ENCODE measurements at regions not wholly inside any gene's neighbourhood (a gene's known extent, or its start where the extent isn't known, plus 50 kb on each side); places are given as distances from the start of the nearest gene placed in this dataset.
"Not testable (repeated sequence)": the region's sequence is repeated elsewhere in the genome, so short reads cannot be mapped to it uniquely, and the experiment has no call there.

GRCh38 chr5:110005907-110006562 lies 316.3 kb downstream of the MAN2A1 start:
- H2AK5ac ChIP-seq (ENCODE audit: low read depth, low read length); H4K91ac ChIP-seq (ENCODE audit: insufficient read depth, low read depth, low read length); H3K4ac ChIP-seq (ENCODE audit: low read depth, low read length); H2BK15ac ChIP-seq (ENCODE audit: low read depth, low read length); H3K4me1 ChIP-seq (ENCODE audit: control insufficient read depth, insufficient read depth, low read length); H3K14ac ChIP-seq (replicated peaks; ENCODE audit: low read depth, low read length); in situ Hi-C loops (cut with MboI; ENCODE audit: low sequenced_read_pairs); H2AFZ ChIP-seq (replicated peaks; ENCODE audit: low read length, poor library complexity); dilution Hi-C loops (cut with HindIII; ENCODE audit: low sequenced_read_pairs, unreplicated experiment); H3K56ac ChIP-seq (ENCODE audit: extremely low read depth, insufficient read depth, low read length); DNase-seq; POLR2A ChIA-PET (ENCODE audit: unreplicated experiment); H2BK5ac ChIP-seq (ENCODE audit: low read depth, low read length, poor library complexity, severe bottlenecking); ATAC-seq (ENCODE audit: low read depth); H2AK9ac ChIP-seq (replicated peaks; ENCODE audit: low read depth, low read length, poor library complexity); H4K8ac ChIP-seq (ENCODE audit: low read depth in 2 of 2, low read length in 2 of 2); H3K79me1 ChIP-seq (ENCODE audit: low read depth in 1 of 2, low read length in 2 of 2); H3K4me3 ChIP-seq (ENCODE audit: insufficient read depth, low read depth, low read length); H3K27me3 ChIP-seq (ENCODE audit: control insufficient read depth, insufficient read depth, low read length); H3K27ac ChIP-seq (ENCODE audit: insufficient read depth, low read length); H3K23ac ChIP-seq (ENCODE audit: low read depth, low read length); H3K36me3 ChIP-seq (ENCODE audit: control insufficient read depth, insufficient read depth, low read length); CTCF ChIA-PET; H3K9ac ChIP-seq (ENCODE audit: low read depth, low read length); H4K20me1 ChIP-seq (ENCODE audit: insufficient read depth, low read length); BruUV-seq (replicated peaks); H3K9me1 ChIP-seq (ENCODE audit: insufficient read depth, low read length); intact Hi-C loops (cut with micrococcal nuclease); H3K4me2 ChIP-seq (ENCODE audit: low read depth, low read length); H3K18ac ChIP-seq (ENCODE audit: low read depth, low read length); H4K5ac ChIP-seq (ENCODE audit: low read depth, low read length); H2BK120ac ChIP-seq (ENCODE audit: low read depth, low read length); H2BK20ac ChIP-seq (ENCODE audit: low read depth, low read length); H3K9me3 ChIP-seq (ENCODE audit: control insufficient read depth, insufficient read depth, low read length): not testable (repeated sequence)
- no CpG with 5 or more reads among the region's 10 CpGs for WGBS, 2 experiments (ENCODE audit: extremely low coverage in 2 of 2, insufficient read length in 1 of 2)

All from IMR-90 (cell line).